GM21360 (cell line): ENCODE measurements at regions not wholly inside any gene's neighbourhood (a gene's known extent, or its start where the extent isn't known, plus 50 kb on each side); places are given as distances from the start of the nearest gene placed in this dataset.
"Not testable (repeated sequence)": the region's sequence is repeated elsewhere in the genome, so short reads cannot be mapped to it uniquely, and the experiment has no call there.

Source experiments
- ATAC-seq: cut with Tn5 transposase; IDR thresholded peaks from one replicate; pipeline ENCODE4 v1.9.1; 2021; ENCODE audit warnings: mild to moderate bottlenecking, moderate library complexity; ENCODE audit not compliant: unreplicated experiment

DNA sequence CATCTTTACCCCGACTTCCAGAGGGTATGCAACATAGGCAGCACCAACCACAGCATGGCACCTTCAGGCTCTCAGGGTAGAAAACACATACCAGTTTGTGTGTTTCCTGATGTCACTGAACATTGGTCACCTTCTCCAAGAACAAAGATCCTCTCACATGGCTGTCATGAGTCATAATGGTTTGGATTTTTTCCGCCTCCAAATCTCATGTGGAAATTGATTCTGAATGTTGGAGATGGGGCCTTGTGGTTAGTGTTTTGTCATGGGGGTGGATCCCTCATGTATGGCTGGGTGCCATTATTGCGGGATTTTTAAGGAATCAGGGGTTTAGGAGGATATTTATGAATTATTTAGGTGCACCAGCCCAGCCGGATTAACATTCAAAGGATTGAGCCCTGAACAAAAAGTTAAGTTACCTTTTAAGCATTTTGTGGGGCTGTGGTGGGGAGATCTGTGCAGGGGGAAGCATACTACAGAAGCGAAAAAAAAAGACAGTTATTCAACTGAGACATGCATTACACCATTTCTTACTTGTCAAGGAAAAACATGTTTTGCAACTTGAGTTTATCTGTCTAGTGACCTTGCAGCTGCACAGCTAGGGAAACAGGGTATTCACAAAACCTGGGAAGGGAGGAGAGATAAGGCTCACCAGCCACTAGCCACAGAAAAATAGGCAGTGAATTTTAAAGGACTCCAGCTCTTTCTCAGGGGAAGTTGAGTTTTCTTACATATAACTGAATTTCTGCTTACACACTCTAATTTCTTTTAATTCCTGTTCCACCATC, 774.1 kb upstream of the AUTS2 start:
- no peak for ATAC-seq

DNA sequence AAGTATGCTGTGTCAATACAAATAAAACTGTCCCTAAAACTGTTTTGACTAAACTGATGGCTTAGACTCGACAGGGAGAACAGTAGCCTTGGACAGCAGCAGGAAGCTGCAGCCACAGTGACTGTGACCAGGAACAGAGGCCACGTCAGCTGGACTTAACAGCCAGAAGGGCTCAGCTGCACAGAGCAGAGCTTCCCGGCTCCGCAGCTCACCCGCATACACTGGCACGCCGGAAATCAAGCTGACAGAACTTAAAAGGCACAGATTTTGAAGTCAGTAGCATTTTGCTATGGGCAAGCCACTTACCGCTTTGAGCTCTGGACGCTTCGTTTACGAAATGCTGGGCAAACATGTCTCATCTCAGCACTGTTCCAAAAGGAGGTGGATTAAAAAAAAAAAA, 769.7 kb upstream of the AUTS2 start:
- no peak for ATAC-seq

DNA sequence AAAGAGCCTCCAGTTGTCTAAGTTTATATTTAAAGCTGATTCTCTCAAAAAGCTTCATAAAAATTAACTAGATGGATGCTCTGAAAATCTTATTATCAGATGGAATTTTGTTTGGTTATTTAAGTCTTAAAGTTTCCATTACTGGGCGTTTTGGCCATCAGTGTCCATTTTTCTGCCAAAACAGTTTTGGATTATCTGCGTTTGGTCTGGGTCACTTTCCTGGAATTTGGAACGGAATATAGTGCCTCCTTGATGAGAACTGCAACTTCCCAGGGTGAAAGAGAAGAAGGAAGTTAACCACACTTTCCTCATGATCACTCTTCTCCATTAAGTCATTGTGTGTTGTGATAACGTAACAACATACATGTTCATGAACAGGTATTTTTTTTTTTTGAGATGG, 764.9 kb upstream of the AUTS2 start:
- no peak for ATAC-seq

DNA sequence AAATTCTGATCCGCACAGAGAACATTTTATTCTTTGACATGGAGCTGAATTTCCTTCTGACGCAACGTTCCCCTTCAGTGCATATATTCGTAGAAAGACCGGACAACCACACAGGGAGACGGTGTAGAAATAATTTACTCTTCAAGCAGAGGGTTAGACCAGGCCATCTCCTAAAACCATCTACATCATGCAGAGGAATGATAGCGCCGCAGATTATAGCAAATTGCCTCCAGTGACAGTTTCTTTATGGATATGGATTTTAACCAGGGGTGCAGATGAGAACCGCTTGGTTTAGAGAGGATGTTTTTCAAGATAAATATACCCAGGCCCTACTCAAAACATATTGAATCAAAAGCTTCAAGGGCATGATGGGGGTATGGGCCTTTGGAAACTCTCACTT, 759.3 kb upstream of the AUTS2 start:
- no peak for ATAC-seq

DNA sequence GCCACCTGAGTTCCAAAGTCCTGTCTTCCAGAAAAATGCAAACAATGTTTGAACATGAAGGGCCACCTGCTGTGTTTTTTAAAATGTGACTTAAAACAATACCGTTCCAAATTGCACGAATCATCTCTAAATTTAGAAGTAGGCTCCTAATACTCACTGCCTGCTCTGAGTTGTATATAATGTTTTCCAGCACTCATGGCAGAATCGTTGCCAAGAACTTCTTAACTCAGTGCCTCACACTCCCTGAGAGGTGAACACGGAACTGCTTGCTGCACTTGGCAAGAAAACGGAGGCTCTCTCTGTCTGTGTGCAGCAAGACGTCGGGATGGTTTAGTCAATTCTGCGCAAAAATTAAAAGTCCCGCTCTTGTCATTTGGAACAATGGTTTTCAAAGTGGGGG, 757.3 kb upstream of the AUTS2 start:
- no peak for ATAC-seq

DNA sequence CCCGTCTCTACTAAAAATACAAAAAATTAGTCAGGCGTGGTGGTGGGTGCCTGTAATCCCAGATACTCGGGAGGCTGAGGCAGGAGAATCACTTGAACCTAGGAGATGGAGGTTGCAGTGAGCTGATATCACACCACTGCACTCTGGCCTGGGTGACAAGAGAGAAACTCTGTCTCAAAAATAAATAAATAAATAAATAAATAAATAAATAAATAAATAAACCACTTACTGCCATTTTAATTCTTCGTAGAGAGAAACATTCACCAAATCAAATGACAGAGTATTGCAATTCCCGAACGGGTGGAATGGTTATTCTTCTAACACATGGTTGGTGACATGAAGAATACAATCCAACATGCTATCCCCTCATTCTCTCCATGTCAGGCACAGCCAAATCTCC, 754.3 kb upstream of the AUTS2 start:
- not testable (repeated sequence) for ATAC-seq

DNA sequence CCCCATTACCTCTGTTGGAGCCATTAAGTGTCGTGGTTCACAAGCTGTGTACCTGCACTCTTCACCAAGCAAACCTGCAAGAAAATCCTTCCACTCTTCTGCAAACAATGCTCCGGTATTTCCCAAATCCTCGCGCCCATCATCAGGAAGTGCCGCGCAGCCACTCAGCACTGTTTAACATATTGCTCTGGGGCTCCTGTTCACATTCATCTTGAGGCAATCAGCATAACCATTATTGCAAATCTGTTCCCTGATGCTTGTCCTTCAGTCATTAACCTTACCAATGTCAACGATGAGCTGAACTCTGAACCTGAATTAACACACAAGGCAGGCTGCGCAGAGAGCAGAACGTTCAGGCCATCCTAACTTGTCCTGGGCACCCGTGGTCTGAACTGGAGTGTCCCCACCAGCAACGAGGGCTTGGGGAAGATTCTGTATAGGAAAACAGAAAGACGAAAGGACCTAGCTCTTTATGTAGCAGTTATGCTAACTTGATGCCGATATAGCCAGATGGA, 751.4 kb upstream of the AUTS2 start:
- no peak for ATAC-seq

DNA sequence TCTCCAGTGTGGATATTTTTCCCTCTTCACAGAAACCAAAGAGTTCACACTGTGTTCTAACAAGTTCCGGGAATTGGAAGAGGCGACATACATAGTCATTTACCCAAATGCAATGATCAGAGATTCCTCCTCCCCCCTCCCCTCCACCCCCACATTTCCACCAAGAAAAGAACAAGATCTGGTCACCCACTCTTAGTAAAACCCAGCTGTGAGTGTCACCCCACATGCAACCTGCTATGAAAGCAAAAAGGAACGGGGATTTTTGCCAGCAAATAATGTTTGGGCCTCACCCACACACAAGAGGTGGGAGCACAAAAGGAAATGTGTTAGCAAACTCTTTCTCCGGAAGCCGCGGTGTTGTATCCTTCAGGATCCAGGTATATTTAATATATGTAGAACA, 745.0 kb upstream of the AUTS2 start:
- ATAC-seq: no peak

DNA sequence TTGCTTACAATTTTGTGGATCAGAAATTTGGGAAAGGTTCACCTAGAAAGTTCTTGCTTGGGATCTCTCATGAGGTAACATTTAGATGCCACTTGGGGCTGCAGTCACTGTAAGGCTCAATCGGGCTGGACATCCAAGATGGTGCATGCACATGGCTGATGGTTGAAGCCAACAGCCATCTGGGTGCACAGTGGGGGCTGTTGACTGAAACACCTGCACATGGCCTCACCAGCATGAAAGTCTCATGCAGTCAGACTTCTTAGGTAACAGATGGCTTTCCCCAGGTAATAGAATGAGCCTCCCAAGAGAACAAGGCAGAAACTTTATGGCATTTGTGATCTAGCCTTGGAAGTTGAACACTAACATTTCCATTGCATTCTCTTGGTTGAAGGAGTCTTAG, 740.7 kb upstream of the AUTS2 start:
- no peak for ATAC-seq

DNA sequence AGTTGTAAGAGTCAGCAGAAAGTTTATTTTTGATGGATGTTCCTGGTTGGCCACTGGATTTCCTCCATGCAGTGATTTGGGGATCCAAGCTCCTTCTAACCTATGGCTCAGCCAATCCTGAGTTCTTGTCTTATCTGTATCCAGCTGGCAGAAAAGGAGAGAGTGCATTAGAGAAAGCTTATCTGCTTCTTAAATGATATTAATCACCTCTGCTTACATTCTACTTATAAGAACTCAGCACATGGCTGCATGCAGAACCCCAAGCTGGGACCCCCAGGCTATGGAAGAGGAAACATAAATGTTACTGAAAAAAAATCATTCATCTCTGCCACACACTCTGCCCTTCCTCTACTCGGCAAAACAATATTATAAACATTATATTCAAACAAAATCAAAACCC, 739.8 kb upstream of the AUTS2 start:
- no peak for ATAC-seq

DNA sequence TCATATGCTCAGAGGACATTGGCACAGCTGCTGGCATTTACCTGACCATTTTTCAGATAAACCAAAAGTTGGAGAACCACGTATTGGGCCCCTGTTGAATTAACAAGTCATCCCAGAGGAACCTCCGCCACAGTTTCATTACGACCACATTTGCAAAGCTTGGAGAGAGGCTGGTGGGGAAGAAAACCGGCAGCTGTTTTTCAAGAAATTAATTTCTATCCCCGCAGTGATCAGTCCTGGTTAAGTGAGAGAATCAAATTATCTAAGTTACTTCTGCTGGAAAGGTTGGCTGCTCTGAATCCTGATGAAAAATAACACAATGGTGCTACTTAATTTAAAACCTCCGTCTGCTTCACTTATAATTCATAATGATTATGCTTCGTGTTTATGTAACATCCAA, 737.1 kb upstream of the AUTS2 start:
- no peak for ATAC-seq

DNA sequence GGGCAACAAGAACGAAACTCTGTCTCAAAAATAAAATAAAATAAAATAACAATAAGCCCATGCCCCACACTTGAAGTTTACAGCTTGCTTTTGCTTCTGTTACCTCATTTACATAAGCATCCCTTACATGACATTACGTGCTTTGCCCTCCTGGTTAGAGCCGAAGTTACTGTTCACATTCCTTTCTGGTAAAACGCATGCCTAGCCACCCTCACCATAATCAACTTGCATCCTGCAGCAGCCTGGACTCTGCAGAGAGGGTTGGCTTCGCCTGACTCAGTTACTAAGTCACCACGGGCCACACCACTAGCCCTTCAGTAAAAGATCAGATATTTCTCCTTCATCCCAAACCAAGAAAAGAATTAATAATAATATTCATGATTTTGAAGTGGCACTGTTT, 736.0 kb upstream of the AUTS2 start:
- ATAC-seq: no peak

DNA sequence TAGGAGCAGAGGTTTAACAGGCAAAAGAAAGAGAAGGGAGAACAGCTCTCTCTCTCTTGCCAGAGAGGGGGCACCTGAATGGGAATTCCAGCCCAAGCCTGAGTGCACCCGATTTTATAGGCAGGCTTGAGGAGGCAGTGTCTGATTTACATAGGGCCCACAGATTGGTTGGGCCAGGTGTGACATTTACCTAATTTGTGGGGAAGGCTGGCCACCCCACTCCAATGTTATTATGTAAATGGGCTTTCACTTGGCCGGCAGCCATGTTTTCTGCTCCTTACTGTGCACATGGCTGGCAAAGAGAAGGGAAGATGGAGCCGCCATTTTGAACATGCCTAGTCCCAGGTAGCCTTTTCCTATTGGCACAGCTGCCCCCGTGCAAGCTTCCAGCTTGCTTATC, 735.5 kb upstream of the AUTS2 start:
- ATAC-seq: no peak

DNA sequence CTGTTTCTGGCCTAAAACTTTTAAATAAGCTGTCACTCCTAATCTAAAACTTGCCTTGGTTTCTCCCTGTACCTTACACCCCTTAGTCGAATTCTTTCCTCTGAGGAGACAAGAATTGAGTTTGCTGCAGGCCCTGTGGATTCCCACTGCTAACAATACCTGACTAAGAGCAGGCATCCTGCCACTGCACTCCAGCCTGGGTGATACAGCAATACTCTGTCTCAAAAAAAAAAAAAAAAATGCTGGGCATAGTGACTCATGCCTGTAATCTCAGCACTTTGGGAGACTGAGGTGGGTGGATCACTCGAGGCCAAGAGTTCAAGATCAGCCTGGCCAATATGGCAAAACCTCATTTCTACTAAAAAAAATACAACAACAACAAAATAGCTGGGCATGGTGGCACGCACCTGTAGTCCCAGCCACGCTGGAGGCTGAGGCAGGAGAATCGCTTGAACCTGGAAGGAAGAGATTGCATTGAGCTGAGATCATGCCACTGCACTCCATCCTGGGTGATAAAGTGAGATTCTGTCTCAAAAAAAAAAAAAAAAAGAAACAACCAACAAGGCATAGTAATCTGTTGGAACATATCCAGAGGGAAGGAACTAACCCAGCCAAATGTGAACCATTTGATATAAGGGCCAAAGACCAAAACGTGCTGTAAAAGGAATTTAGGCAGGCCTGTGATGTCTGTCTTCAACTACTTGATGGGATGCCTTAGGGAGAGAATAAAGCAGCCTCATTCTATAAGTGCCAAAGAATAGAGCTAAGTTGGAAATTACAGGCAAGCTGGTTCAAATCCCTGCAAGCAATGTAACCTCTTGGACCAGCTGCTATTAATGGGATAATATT, 732.7 kb upstream of the AUTS2 start:
- ATAC-seq: no peak

DNA sequence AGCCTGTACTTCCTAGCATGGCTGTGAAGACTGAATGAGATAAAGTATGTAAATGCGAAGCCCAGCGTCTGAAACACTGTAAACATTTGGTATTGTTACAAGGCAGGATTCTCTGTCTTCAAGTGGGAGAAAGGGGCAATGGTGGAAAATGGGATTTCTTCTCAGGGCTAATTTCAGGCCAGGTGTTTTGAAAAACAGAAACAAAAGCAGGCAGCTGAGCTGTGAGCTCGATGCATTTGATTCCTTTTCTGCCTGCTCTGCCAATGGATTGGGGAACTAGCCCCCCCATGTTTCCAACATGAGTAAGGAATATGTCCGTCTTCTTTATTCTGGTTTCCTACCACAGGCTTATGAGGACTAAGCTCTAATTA, 732.1 kb upstream of the AUTS2 start:
- ATAC-seq: no peak

DNA sequence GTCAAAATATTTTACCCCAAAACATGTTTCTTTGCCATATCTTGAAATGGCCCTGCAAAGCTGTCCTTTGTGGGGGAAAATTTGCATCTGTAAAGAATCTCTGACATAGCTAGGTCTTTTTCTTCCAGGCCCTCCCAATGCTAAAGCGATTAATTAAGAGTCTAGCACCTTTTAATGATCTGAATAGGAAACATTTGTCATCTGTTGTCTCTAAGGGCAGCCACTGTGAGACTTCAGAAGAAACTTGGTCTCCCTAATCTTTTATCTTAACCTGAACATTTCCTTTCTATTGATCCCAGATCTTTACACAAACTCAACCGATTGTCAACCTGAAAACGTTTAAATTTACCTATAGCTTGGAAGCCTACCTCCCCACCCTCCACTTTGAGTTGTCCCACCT, 731.6 kb upstream of the AUTS2 start:
- ATAC-seq: not testable (repeated sequence)

DNA sequence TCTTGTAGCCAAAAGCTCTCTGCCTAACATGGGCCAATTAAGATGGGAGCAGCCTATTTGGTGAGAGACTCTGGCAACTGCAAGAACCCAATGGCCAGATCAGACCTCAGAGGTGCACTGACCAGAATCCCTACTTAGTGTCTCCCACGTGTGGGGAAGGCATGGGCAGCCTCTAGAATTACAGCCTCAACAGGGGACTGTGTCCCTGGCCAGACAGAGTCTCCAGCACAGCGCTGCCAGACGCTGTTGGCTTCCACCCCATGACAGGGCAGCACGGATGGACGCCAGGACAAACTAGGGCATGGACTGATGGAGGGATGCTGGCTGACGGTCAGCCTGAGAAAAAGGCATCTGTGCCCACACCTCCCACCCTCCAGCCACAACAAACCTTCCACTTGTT, 729.3 kb upstream of the AUTS2 start:
- ATAC-seq: no peak

DNA sequence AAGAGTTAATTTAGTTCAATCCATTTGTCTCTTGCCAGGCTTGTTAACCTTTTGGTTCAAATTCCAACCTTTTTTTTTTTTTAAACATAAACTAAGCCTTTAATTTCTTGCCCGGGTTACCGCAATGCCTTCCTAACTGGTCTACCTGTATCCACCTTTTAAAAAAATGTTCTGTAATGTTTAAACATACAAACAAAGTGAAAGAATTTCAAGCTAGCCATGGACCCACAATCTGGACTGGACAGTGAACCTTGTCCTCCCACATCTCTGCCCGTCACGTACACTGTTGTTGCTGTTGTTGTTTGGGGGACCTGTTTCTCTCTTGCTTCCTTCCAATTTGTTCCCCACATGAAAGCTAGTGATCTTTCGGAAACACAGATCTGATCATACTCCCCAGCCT, 724.7 kb upstream of the AUTS2 start:
- no peak for ATAC-seq

DNA sequence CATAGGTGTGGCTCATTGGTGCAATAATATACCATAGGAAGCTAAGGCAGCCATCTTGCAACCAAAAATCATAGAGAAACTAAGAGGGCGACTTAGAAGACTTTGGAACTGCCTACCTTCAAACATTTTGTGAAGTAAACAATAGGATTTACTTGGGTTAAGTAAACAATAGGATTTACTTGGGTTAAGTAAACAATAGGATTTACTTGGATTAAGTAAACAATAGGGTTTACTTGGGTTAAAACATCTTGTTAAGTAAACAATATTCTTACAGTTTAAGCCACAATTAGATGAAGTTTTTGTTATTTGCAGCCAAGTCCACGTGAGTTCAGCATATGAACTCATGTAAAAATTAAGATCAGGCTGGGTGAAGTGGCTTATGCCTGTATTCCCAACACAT, 722.4 kb upstream of the AUTS2 start:
- ATAC-seq: no peak

DNA sequence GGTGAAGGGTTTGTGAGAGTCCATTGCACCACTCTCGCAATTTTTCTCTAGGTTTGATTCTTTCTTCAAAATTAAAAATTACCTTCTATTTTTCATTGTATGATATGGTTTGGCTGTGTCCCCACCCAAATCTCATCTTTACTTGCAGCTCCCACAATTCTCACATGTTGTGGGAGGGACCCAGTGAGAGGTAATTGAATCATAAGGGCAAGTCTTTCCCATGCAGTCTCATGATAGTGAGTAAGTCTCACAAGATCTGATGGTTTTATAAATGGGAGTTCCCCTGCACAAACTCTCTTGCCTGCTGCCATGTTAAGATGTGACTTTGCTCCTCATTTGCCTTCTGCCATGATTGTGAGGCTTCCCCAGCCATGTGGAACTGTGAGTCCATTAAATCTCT, 711.2 kb upstream of the AUTS2 start:
- ATAC-seq: not testable (repeated sequence)

DNA sequence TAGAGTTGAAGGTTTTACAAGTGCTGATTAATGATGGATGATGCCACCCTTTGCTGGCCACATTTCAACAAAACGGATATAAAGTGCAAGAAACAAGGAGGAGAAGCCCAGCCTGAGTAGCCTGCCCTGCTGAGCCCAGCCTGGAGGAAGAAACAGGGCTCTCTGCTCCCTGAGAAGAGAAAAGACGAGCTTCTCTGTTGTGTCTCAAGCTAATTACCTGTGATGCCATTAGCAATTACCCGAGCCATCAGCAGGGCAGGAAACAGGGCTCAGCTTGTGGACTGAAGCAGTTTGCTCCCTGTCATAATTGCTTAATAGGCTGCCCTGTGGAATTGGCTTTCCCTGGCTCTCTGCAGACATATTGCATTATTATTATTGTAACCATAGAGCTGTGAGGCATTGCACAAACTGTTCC, 709.3 kb upstream of the AUTS2 start:
- ATAC-seq: no peak

DNA sequence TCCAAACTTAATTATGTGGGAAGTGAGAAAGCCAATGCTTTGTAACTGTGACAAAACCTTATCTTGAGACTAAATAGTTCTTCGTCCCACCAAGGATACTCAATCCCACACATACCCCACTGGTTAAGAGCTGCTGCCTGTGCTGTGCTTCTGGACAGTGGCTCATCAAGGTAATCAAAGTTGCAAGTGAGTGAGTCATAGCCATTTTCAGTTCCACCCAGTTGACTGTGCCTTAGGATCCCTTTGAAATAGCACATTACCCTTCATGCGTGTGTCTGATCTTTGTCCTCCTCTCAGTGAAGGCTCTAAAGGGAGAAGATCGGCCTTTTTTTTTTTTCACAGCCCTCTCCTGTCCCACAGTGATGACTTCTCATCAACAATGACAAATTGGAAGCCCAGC, 706.0 kb upstream of the AUTS2 start:
- ATAC-seq: no peak
